Islet of Langerhans (tissue), 1 donor: ENCODE measurements at regions not wholly inside any gene's neighbourhood (a gene's known extent, or its start where the extent isn't known, plus 50 kb on each side); places are given as distances from the start of the nearest gene placed in this dataset.
"Not testable (repeated sequence)": the region's sequence is repeated elsewhere in the genome, so short reads cannot be mapped to it uniquely, and the experiment has no call there.

Experiments
- FAIRE-seq: peaks from one replicate; lab custom pipeline; 2011; peaks lifted over from hg19 to GRCh38; lab: Jason Lieb, UNC

DNA sequence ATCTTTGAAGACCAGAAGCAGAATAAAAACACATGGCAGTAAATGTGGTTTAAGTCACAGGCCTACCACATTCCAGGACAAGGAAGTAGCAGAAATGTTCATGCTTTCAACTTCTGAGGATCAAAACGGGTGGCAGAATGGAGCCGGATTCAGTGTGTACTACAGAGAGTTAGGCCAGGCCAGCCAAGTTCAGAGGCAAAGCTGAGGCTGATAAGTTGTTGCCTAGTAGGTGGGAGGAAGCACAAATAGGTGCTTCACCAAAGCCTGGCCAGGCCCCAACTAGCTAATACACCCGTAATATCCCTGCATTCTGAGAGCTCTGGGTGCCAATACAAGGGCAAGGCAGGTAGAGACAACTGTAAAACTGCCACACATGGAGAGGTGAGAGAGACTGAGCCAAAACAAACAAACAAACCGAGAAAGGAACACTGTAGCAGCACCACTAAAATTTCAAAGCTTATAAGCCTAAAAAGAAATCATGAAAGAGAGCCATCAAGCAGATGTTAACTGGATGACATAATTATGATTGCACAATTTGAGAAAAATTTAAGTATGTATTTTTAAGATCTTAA, 156.4 kb upstream of the CBLB start:
- peak; percentile 87 for FAIRE-seq

DNA sequence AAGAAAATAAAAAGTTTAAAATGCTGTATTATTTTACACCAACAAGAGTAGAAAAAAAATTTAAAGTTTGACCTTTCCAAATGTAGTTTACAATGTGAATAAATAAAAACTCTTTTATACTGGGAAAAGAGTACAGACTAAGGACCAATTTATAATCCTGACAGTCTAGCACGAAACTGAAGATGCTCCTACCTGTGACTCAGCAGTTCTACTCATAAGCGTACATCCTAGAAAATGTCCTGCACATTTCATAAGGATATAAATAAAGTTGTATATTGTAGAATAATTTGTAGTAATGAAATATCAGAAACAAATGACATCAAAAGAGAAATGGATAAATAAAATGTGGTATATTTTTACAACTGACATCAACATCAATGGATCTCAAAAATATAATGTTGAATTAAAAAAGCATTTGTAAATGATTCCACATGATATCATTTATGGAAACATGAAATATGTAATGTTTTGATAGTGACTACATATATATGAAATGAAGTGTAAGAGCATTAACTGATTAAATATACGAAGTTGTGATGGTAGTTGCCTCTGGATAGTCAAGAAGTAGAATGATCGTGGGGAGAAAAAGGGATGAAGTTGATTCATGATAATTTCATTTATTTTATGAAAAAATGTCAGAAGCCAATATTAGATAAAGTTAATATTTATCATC, 161.3 kb upstream of the CBLB start:
- no peak for FAIRE-seq

DNA sequence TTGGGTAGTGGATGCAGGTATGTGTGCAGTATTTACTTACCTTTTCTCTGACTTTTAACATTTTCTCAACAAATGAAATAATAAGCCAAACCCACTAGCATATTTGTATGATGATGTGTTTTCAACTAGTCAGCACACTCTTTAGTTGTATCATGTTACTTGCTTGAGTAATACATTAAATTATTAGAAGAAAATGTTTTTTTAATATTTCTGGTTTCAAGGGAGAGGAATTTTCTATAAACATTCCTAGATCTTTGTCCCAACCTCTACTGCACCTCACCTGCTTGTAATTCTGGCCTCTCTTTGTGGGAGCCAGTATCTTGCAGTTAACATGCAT, 161.8 kb upstream of the CBLB start:
- FAIRE-seq = no peak

DNA sequence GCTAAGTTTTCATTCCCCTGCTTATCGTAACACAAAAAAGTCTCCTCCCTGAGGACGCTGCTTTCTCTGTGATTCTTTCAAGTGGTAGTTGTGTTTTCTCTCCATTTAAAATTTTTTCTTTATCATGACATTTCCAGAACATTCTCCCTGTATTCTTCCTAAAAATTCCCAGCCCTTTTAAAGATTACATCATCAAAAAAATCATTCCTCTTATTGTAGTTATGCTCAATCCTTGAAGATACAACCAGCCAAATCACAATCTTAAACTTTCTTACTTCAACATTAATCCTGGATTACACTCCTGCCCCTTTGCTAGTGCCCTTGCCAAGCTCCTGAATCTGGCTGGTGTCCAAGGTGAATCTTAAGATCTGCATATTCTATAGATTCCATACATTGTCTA, 163.7 kb upstream of the CBLB start:
- FAIRE-seq = no peak

DNA sequence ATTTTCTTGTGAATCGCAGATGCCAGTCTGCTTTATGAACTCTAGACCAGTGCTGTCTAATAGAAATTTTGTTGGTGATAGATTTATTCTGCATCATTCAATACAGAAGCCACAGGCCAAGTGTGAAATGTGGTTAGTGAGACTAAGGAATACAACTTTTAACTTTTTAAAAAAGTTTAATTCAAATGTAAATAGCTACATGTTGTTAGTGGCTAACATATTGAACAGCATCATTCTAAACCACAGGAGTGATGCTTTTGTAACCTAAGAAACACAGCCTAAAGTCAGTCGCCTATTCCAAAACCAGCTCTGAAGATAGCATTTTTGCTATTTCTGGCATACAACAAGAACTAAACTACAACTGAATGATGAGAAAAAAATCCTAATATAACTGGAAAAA, 164.8 kb upstream of the CBLB start:
- no peak for FAIRE-seq

DNA sequence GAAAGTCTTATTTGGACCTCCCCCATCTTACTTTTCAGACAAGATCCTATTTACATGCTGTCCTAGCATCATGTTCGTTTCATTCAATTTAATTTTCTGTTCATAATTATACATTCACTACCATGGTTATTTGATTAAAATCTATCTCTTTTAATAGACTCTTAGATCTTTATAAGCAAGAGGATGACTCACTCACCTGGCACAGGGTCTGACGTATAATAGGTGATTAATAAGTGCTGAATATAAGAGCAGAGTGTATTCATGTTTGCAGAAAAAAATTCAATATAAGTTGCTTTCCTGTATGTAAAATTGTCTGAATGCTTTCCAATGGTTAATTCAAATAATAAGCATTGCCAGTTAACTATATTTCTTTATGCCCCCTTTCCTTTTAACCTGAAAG, 165.5 kb upstream of the CBLB start:
- FAIRE-seq = no peak

DNA sequence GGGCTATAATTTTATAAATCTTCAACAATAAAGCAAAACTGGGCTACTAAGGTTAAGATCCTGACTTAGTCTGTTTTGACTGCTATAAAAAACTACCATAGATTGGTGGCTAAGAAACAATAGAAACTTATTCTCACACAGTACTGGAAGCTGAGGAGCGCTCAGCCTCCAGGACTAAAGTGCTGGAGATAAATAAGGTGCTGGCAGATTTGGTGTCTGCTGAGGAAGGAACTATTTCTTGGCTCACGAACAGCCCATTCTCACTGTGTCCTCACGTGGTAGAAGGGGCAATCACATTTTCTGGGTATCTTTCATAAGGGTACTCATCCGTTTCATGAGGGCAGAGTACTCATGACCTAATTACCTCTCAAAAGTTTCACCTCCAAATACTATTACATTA, 166.8 kb upstream of the CBLB start:
- FAIRE-seq = no peak

DNA sequence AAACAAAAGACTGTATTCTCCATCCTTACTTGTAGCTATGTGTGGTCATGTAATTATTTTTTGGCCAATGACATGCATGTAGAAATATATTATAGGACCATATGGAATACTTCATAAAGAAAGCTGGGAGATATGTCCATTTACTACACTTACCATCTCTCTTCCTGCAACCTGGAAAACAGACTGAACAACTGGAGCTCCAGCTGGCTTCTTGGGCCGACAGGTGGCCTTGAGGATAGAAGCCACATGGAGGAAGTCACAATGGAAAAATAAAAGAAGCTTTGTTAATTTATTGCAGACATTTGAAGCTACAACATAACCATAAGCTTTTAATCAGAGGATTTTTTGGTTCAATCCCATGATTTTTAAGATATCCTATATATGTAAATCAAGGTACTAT, 167.9 kb upstream of the CBLB start:
- no peak for FAIRE-seq

DNA sequence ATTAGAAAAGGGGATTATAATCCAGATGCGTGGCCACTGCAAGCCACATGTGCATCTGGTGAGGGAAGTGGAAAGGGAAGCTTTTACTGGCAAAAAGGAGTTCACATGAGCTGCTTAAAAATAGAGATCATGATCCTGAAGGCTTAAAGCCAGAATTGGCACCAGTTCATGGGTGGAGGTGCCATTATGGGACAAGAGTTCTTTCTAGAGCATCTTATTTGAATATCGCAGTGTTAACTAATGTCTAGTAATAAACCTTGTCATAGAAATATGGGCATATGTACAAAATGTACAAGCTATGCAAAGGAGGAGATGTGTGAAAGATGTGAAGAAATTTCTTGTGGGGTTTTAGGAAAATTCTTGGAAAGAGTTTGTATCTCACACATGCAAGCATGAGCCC, 178.4 kb upstream of the CBLB start:
- FAIRE-seq = no peak

DNA sequence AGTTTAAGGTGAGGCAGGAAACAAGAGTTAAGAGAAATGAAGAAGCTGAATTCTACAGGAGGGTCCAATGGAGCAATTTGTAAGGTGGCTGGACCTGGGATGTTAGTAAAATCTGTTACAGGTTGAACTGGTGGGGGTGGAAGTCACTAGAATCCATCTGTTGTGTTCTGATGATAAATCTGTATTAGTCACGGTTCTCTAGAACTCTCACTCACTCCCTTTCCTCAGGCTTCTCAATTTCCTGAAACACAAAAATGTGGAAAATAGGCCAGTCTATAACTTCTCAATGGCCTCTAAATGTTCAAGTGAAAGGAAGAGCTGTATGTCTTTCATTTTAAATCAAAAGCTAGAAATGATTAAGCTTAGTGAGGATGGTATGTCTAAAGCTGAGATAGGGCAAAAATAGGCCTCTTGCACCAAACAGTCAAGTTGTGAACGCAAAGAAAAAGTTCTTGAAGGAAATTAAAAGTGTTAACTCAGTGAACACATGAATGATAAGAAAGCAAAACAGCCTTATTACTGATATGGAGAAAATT, 180.2 kb upstream of the CBLB start:
- no peak for FAIRE-seq

DNA sequence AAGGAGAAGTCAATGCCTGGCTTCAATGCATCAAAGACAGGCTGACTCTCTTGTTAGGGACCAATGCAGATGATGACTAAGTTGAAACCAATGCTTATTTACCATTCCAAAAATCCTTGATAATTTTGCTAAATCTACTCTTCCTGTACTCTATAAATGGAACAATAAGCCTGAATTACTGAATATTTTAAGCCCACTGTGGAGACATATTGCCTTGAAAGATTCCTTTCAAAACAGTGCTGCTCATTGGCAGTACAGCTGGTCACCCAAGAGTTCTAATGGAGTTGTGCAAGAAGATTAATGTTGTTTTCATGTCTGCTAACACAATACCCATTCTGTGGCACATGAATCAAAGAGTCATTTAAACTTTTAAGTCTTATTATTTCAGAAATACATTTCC, 181.0 kb upstream of the CBLB start:
- no peak for FAIRE-seq

DNA sequence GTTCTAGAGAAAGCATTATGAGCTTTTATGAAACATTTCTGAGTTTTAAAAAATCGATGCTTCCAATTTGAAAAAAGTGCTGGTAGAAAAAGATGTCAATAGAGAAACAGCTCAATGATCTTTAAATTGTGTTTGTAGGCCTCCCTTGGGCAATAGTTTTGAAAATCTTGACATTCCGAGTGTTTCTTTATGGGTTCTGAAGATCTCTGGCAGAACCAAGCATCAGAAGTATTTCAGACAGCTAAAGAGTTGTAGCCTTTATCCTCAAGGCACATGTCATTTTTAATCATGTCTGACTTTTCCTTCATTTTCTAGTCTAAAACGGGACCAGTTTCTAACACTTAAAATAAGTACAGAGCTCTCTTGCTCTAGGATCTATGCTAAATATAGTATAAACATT, 188.1 kb upstream of the CBLB start:
- no peak for FAIRE-seq

DNA sequence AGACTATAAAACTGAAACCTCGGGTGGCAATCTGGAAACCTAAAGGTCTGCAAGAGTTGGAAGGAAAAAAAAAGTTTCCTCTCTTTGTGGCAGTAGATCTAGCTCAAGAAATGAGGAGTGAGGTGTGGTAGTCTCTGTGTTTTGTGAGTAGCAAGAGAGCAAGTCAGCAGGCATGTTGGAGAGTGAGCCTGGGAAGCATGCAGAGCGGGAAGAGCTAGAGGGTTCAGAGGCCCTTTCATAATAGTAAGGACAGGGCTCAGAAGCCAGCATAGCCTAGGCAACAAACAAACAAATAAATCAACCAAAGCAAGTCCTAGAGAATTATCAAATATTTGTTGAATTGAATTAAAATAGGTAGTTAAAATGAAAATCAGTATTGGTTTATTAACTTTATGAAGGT, 189.7 kb upstream of the CBLB start:
- no peak for FAIRE-seq

DNA sequence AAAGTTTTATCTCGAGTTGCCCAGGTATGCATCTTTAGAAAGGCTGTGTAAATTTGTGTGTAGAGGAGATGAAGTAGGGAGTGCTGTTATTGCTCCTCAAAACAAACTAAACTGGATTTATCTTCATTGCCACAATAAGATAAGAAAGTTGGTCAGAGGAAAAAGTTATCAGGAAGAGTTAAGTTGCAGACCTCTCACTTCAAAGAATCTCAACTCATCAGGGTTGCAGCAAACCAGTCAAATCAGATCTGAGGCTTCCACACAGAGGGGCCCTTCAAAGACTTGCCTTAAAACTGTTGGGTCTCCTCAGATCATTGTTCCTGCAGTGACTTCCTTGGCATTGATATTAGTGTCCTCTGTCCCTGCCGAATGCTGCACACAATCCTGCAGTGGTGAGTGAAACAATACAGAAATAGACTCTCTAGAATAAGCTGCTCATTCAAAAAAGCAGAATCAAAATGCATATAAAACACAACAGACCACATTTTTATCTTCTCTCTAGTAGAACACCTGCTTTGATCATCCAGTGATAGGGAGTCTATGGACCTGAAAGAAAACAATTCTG, 191.2 kb upstream of the CBLB start:
- FAIRE-seq = no peak

DNA sequence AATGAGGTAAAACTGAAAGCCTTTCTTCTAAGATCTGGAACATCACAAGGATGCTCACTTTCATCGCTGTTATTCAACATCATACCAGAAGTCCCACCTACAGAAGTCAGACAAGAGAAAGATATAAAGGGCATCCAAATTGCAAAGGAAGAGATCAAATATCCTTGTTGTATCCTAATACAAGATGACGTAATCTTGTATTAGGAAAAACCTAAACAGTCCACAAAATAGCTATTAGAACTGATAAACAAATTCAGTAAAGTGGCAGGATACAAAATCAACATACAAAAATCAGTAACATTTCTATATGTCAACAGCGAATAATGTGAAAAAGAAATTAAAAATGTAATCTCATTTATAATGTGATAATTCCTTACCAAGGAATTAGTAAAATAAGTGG, 195.1 kb upstream of the CBLB start:
- no peak for FAIRE-seq

DNA sequence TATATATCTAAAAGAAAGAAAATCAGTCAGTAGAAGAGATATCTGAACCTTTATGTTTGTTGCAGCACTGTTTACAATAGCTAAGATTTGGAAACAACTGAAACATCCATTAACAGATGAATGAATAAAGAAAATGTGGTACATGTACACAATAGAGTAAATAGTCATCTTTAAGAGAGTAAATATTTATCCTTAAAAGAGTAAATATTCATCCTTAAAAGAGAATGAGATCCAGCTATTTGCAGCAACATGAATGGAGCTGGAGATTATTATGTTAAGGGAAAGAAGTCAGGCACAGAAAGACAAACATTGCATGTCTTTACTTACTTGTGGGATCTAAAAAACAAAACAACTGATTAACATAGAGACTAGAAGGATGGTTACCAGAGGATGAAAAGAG, 197.0 kb upstream of the CBLB start:
- no peak for FAIRE-seq

DNA sequence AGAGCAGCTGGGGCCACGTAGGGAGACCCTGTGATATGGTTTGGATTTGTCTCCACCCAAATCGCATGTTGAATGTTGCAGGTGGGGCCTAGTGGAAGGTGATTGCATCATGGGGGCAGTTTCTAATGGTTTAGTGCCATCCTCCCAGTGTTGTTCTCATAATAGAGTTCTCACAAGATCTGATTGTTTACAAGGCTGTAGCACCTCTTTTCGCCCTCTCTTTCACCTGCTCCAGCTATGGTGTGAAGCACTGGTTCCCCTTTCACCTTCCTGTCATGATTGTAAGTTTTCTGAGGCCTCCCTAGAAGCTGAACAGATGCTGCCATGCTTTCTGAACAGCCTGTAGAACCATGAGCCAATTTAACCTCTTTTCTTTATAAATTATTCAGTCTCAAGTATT, 198.9 kb upstream of the CBLB start:
- FAIRE-seq = no peak

DNA sequence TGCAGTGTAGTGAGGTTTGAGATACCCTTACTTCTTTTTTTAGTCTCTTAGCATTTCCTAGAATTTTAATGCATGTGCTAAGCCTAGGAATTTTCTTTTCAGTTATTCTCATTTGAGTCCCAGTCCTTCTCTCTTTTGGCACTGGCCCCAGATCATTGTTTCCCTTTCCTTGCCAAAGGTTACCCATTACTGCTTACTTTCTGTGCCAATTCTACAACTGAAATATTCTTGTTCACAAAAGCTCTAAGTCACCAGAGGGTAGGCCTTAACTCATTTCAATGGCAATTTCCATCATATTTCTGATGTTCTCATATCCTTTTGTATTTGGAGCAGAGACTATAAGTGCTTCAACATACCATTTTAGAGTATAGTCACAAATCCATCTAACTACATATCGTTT, 199.6 kb upstream of the CBLB start:
- no peak for FAIRE-seq

DNA sequence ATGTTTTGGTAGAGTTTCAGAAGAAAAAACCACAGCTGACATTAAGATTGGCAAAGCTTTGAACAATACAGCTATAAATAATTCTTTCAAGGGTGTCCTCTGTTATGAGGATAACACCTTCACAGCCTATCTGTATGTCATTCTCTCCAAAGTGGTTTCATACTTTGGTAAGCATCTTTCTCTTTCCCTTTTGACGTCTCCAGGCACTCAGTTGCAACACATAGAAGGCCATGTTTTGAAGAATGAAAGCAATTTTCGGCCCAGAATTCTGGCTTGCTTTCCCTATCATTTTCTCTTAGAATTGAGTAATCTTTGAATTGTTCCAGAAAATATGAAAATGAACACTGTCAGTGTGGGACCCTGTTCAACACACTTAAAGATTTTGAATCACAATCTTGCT, 200.0 kb upstream of the CBLB start:
- no peak for FAIRE-seq

DNA sequence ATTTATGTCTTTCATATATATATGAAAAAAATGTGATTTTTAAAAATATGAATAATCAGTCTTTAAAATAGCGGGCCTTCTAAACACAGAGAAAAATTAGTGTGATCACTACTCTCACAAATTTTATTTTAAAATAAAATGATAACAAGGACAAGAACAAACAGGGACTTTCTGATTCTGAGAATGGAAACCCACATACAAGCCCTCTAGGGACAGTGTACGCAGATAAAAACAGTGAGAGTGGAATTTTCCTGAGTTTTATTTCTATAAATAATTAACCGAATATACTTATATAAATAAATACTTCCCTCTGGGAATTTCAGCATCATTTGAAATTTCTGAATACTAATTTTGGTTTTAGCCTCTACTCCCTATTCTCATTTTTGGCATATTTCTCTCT, 201.4 kb upstream of the CBLB start:
- FAIRE-seq = no peak

DNA sequence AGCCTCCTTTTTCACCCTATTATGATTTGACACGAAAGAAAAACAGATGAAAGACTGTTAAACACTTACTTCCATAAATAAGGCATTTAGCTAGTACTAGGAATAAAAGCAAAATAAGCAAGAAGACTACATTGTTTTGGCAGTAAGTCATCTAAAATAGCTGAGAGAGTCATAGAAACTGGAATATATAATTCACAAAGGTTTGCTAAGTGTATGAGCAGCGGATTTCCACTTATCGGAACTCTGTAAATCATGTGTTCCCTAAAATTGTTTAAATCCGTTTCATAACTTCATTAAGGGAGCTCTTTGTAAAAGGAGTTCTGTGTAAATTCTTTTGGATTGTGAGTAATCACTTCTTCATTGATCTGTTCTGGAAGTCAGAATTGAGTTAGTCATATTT, 202.5 kb upstream of the CBLB start:
- no peak for FAIRE-seq

DNA sequence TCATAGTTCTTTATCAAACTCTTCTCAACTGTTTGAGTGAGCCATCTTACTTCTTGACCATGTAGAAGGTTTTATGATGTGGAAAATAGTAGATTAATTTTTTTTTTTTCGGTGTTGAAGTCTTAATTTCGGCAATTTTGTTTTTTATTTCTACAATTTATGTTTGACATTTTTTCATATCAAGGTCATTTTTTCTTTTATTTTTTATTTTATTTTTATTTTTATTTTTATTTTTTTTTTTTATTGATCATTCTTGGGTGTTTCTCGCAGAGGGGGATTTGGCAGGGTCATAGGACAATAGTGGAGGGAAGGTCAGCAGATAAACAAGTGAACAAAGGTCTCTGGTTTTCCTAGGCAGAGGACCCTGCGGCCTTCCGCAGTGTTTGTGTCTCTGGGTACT, 203.8 kb upstream of the CBLB start:
- FAIRE-seq = not testable (repeated sequence)

DNA sequence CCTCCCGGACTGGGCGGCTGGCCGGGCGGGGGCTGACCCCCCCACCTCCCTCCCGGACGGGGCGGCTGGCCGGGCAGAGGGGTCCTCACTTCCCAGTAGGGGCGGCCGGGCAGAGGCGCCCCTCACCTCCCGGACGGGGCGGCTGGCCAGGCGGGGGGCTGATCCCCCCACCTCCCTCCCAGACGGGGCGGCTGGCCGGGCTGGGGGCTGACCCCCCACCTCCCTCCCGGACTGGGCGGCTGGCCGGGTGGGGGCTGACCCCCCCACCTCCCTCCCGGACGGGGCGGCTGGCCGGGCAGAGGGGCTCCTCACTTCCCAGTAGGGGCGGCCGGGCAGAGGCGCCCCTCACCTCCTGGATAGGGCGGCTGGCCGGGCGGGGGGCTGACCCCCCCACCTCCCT, 205.0 kb upstream of the CBLB start:
- not testable (repeated sequence) for FAIRE-seq

DNA sequence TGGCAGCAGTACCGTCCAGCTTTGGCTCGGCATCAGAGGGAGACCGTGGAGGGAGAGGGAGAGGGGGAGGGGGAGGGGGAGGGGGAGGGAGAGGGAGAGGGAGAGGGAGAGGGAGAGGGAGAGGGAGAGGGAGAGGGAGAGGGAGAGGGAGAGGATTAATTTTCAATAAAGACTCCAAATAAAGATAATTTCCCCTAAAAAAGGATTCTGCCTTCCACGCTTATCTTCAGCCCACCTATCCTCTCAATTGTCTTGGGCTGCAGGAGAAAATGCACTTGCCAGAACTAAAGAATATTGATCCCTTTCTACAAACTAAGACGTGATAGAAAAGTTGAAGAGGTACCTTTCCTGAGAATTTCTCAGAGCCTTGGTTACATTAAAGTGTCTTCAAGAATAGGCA, 206.9 kb upstream of the CBLB start:
- FAIRE-seq = not testable (repeated sequence)
